ENCODE measurements at regions not wholly inside any gene's neighbourhood (a gene's known extent, or its start where the extent isn't known, plus 50 kb on each side); places are given as distances from the start of the nearest gene placed in this dataset.

GRCh38 chr20:48056218-48056617 is 270.9 kb upstream of the SULF2 start:
- TF ChIP-seq CTCF (IDR thresholded peaks at IDR 0.05) = no peak
- Histone ChIP-seq H3K27ac (no peak overlapping the region), H3K27me3 (ENCODE audit: insufficient read depth in 3 of 3, low read length in 2 of 3) (peaks cover 0 to 6% (median 6%) of the 10 kb centered on the region in 3 donors), H3K36me3 (ENCODE audit: insufficient read depth in 1 of 2, low read depth in 1 of 2) (no peaks in the 10 kb centered on the region), H3K4me3 (no peak overlapping the region), H3K9me3 (no peaks in the 10 kb centered on the region), H3K4me1 (no peaks in the 10 kb centered on the region)
- ATAC-seq = no peak
- no peak for DNase-seq
- intact Hi-C loops (cut with DNase I) = loop anchor here in 1 of 2 donors (2.0 kb wide), 1 partner anchor 55 kb away; no protein-coding TSS in a partner anchor
- WGBS, 3 donors = 50 to 72% (median 56%) methylated on average over 2 of the region's 2 CpGs

- no peak for DNase-seq
- H3K36me3 ChIP-seq (ENCODE audit: insufficient read depth in 1 of 2, low read depth in 1 of 2) = no peaks in the 10 kb centered on the region
- no peak overlapping the region for H3K4me3 ChIP-seq
- TF ChIP-seq CTCF (IDR thresholded peaks at IDR 0.05) = no peak
- no peak for ATAC-seq
- intact Hi-C loops (cut with DNase I) = no loop called here
- no peaks in the 10 kb centered on the region for H3K9me3 ChIP-seq
- no peak overlapping the region for H3K27ac ChIP-seq
- H3K27me3 ChIP-seq (ENCODE audit: insufficient read depth in 3 of 3, low read length in 2 of 3) = peaks cover 0 to 6% (median 2%) of the 10 kb centered on the region in 3 donors
- 71 to 77% (median 73%) methylated on average over 7 of the region's 7 CpGs for WGBS, 3 donors
- no peaks in the 10 kb centered on the region for H3K4me1 ChIP-seq
Observed at GRCh38 chr20:48054051-48054450, 268.8 kb upstream of the SULF2 start.

- Histone ChIP-seq H3K4me3 (no peak overlapping the region), H3K9me3 (no peaks in the 10 kb centered on the region), H3K4me1 (no peaks in the 10 kb centered on the region), H3K27me3 (ENCODE audit: insufficient read depth in 3 of 3, low read length in 2 of 3) (peaks cover 0 to 1% (median 0%) of the 10 kb centered on the region in 3 donors), H3K27ac (no peak overlapping the region), H3K36me3 (ENCODE audit: insufficient read depth in 1 of 2, low read depth in 1 of 2) (no peaks in the 10 kb centered on the region)
- intact Hi-C loops (cut with DNase I) = no loop called here
- no peak for DNase-seq
- ATAC-seq = no peak
- 8 to 20% (median 10%) methylated on average over 2 of the region's 2 CpGs for WGBS, 3 donors
- no peak for TF ChIP-seq CTCF (IDR thresholded peaks at IDR 0.05)
Observed at GRCh38 chr20:48052475-48052835, 267.2 kb upstream of the SULF2 start.

GRCh38 chr20:48051794-48052474 is 266.7 kb upstream of the SULF2 start:
- intact Hi-C loops (cut with DNase I) = no loop called here
- ATAC-seq = no peak
- Histone ChIP-seq H3K27me3 (ENCODE audit: insufficient read depth in 3 of 3, low read length in 2 of 3) (no peaks in the 10 kb centered on the region), H3K4me1 (no peaks in the 10 kb centered on the region), H3K36me3 (ENCODE audit: insufficient read depth in 1 of 2, low read depth in 1 of 2) (no peaks in the 10 kb centered on the region), H3K9me3 (no peaks in the 10 kb centered on the region), H3K4me3 (no peak overlapping the region), H3K27ac (no peak overlapping the region)
- DNase-seq = no peak
- no peak for TF ChIP-seq CTCF (IDR thresholded peaks at IDR 0.05)
- WGBS, 3 donors = 26 to 45% (median 43%) methylated on average over 3 of the region's 3 CpGs

- intact Hi-C loops (cut with DNase I) = no loop called here
- Histone ChIP-seq H3K27me3 (ENCODE audit: insufficient read depth in 3 of 3, low read length in 2 of 3) (no peaks in the 10 kb centered on the region), H3K36me3 (ENCODE audit: insufficient read depth in 1 of 2, low read depth in 1 of 2) (no peaks in the 10 kb centered on the region), H3K4me1 (no peaks in the 10 kb centered on the region), H3K27ac (no peak overlapping the region), H3K4me3 (no peak overlapping the region), H3K9me3 (no peaks in the 10 kb centered on the region)
- ATAC-seq (no peak), DNase-seq (no peak)
- TF ChIP-seq CTCF (IDR thresholded peaks at IDR 0.05) = no peak
- 56 to 62% (median 57%) methylated on average over 1 of the region's 1 CpG for WGBS, 3 donors
Observed at GRCh38 chr20:48049641-48050040, 264.4 kb upstream of the SULF2 start.
